GM19035 (cell line): ENCODE measurements at regions not wholly inside any gene's neighbourhood (a gene's known extent, or its start where the extent isn't known, plus 50 kb on each side); places are given as distances from the start of the nearest gene placed in this dataset.

Experiments
- ATAC-seq: cut with Tn5 transposase; IDR thresholded peaks from one replicate; pipeline ENCODE4 v1.9.1; 2021; ENCODE audit not compliant: unreplicated experiment

DNA sequence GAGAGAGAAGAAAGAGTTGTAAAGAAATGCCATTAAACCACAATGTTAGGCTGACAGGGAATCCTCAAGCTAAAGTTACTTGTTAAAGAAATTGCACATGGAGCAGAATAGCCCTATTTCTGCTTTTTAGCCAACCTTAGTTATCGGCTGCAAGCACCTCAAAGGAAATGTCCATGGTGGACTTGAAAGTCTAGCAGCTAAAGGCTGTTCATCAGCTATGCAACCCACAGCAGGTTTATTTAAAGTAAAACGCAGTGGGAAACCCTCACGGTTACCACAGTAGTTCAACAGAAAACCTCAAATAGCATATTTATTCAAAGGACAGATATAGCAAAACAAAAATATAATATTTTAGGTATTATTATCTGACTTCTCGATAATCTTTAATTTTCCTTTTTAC is 967.2 kb downstream of the IGSF11 start:
- no peak for ATAC-seq

- ATAC-seq = no peak
Measured at GRCh38 chr3:118075873-118076272, 958.8 kb downstream of the IGSF11 start.

GRCh38 chr3:118077332-118077731 is 957.3 kb downstream of the IGSF11 start:
- ATAC-seq = no peak

DNA sequence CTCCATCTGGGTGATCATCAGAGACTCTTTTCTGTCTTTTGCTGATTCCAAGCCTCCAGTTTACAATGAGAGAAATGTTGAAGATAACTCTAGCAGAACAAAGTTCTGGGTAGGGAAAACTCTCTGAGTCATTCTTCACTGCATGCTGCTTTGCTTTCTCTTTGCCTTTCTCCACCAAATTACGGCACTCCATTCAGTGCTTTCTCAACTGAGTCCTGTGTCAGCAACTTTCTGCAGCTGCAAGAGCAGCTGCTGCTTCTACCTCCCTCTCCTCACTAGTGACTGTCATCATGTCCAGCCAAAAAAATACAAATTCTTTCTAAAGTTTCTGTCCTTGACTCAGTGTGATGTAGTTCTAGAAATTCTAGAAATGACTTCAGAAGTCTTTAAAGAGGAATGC is 953.8 kb downstream of the IGSF11 start:
- no peak for ATAC-seq

GRCh38 chr3:118088696-118089095 is 946.0 kb downstream of the IGSF11 start:
- ATAC-seq = no peak

DNA sequence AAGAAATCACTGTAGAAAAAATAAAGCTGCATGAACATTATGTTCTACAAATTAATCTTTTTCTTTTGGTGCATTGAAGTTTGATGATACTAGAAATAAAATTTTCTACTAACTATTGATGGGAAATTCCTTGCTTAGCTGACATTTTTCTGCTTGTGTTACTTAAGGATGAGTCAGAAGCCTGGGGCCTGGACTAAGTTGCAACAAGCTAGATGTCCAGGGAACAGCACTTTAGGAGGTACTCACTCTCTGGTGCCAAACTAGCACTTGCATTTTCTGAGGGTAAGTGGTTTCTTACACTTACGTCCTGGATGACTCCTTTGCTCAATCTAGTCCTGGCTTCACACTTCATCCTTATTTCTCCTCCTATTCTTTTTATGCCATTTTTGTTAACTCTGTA is 945.1 kb downstream of the IGSF11 start:
- no peak for ATAC-seq

GRCh38 chr3:118097226-118097625 is 937.4 kb downstream of the IGSF11 start:
- no peak for ATAC-seq

DNA sequence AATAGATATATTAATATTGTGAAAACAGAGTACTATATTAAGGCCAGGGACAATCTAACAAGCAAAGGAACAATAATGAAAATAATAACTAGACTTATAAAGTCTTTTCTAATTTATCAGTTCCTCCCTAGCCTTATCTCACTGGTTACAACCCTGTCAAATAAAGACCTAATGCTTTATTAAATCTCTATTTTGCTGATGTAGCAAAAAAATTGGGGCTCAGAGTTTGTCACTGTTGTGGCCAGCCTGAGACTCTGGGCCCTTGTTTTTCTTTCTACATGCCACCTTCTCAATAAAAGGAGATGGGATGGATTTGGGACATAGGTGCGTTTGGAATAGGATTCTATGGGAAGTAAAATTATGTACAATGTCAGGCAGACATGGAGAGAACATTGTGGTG is 937.0 kb downstream of the IGSF11 start:
- no peak for ATAC-seq

- ATAC-seq = no peak
Measured at GRCh38 chr3:118098827-118099226, 935.8 kb downstream of the IGSF11 start.

DNA sequence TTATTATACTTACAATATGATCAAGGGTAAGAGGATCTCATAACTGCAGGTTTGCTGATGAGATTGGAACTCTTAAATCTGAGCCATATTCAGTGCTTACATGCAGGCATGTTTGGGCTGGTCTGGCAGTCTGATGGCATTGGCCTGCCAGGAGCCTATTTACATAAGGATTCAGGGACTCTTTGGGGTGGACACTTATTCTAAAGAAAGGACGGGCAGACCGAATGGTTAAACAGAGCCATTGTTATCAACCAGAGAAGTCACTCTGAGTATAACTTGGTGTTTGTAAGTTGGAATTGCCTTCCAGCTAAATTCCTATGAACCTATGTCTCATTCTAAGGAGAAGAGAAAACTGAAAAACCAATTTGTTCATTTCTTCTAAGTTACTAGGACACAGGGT is 932.8 kb downstream of the IGSF11 start:
- ATAC-seq = no peak

DNA sequence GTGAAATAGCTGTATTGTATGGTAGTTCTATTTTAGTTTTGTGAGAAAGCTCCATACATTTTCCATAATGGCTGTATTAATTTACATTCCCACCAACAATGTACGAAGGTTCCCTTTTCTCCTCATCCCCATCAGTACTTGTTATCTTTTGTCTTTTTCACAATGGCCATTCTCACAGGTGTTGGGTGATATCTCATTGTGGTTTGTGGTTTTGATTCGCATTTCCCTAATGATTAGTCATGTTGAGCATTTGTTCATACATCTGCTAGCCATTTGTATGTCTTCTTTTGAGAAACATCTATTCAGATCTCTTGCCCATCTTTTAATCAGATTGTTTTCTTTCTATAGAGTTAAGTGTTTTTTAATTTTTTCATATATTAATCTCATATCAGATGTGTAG is 931.9 kb downstream of the IGSF11 start:
- no peak for ATAC-seq

- ATAC-seq = no peak
Measured at GRCh38 chr3:118108201-118108600, 926.4 kb downstream of the IGSF11 start.

DNA sequence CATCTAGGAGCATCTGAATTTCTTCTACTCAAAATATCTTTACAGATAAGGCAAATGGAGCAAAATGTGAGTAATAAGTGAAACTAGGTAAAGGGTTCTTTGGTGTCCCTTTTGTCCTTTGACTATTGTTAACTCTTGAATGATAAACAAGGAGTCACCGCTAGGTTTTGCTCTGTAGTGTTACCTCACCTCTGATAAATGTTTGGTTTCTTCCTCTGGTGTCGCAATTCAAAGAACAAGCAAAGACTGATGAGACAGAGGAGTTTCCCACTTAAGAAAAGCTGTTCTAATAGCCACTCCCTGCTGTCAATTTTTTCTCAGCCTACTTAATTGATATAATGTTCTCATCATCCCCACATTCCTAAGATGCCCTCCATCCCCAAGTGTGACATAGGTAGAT is 925.9 kb downstream of the IGSF11 start:
- no peak for ATAC-seq

DNA sequence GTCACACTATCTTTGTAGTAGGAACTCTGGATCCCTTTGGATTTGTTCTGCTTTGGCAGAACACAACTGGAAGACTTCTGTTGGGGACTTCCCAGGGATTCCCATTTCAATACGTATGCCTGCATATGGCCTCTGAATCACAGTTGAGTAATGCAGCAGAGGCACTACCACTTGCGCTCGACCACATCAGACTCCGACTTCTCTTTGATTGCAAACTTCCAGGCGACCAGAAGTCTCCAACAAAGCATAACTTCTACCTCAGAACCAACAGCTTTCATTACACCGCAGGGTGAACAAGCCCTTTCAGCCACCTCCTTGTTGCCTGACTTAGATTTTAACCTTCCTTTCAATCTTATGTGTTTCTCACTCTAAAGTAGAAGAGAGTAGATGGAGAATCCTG is 924.4 kb downstream of the IGSF11 start:
- no peak for ATAC-seq

GRCh38 chr3:118116991-118117390 is 917.7 kb downstream of the IGSF11 start:
- no peak for ATAC-seq

- no peak for ATAC-seq
Measured at GRCh38 chr3:118126751-118127150, 907.9 kb downstream of the IGSF11 start.

DNA sequence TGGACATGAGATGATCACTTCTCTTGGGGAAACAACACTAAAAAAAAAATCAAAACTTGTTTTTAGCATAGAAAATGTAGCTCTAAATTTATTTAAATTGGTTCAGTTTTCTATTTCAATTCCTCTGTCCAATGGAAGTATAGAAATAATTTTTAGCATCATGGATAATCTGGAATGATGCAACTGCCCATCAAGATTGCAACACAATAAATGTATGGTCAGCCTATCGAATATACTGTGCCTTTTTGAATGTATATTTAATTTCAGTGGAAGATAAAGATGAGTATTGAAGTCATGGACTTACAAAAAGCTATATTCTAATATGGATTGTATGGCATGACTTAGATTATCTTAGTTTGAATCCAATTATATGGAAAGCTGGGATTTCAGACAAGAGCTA is 906.7 kb downstream of the IGSF11 start:
- no peak for ATAC-seq

- ATAC-seq = no peak
Measured at GRCh38 chr3:118128886-118129285, 905.8 kb downstream of the IGSF11 start.

GRCh38 chr3:118137778-118138177 is 896.9 kb downstream of the IGSF11 start:
- no peak for ATAC-seq

DNA sequence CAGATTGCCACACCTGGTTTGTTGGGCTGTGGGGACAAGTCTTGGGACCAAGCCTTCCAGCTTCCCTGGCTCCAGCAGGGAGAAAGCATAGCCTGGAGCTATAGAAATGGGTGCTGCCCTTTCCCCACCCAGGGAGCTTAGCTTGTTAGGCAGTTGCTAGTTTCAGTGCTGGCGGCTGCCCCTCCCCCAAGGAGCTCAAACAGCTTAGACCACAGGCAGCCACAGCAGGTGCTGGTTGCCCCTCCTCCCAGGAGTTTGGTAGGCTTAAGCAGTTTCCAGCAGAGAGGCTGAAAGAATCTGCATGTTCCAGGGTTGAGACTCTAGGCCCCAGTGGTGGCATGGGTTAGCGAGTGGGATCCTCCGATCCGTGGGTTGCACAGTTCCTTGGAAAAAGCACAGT is 889.7 kb downstream of the IGSF11 start:
- no peak for ATAC-seq

GRCh38 chr3:118146658-118147375 is 887.8 kb downstream of the IGSF11 start:
- ATAC-seq = no peak

DNA sequence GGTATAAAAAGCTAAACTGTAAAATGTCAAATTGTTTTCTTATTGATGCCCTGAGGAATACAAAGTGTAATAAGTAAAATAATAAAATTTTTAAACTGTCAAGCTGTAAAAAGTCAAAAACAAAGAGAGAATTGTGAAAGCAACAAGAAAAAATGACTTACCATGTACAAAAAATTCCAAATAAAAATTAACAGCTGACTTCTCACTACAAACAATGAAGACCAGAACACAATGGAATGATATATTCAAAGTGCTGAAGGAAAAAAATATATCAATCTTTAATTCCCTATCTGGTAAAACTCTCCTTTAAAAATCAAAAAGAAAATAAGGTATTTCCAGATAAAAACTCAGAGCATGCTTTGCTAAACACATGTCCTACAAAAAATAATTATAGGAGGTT is 883.5 kb downstream of the IGSF11 start:
- ATAC-seq = no peak
